A673 (cell line): ENCODE measurements at regions not wholly inside any gene's neighbourhood (a gene's known extent, or its start where the extent isn't known, plus 50 kb on each side); places are given as distances from the start of the nearest gene placed in this dataset.

Experiments used
- BruUV-seq: library from RNA; stranded (reverse); fragments of 400-500 nt; replicated peaks from 2 replicates; lab custom pipeline; 2021; lab: Mats Ljungman, UMichigan
- CTCF ChIA-PET: fragments of 300-600 bp; sonication (Branson Sonifier 250); formaldehyde crosslinking; loops from one replicate; lab custom pipeline; 2022; ENCODE audit warnings: antibody characterized with exemption; lab: Charles Lee
- POLR2A ChIA-PET: fragments of 300-600 bp; sonication (Branson Sonifier 250); formaldehyde crosslinking; loops from one replicate; lab custom pipeline; 2022; ENCODE audit warnings: antibody characterized with exemption; ENCODE audit not compliant: low non-redundant PET; lab: Charles Lee
- DNase-seq: peaks from one replicate; pipeline ENCODE4 v3.0.0-alpha.2; 2015; ENCODE audit warnings: low spot score
- H3K27ac ChIP-seq: fragments of 200-600 bp; sonication (generic); 2 replicates; pipeline ENCODE4 v1.5.1; 2016; ENCODE audit warnings: mixed run types, low read depth, mild to moderate bottlenecking, mixed read lengths, antibody characterized with exemption, low read length; ENCODE audit not compliant: poor library complexity, severe bottlenecking
- H3K27me3 ChIP-seq: fragments of 200-600 bp; sonication (generic); replicated peaks from 2 replicates; pipeline ENCODE4 v1.6.1; 2017; ENCODE audit warnings: mixed run types, low read depth, mild to moderate bottlenecking, mixed read lengths, antibody characterized with exemption, low read length; ENCODE audit not compliant: insufficient read depth, poor library complexity
- H3K36me3 ChIP-seq: fragments of 200-600 bp; sonication (generic); 2 replicates; pipeline ENCODE4 v1.6.1; 2016; ENCODE audit warnings: mixed run types, mild to moderate bottlenecking, mixed read lengths, antibody characterized with exemption, low read length; ENCODE audit not compliant: insufficient read depth, poor library complexity, severe bottlenecking
- H3K4me1 ChIP-seq: fragments of 200-600 bp; sonication (generic); 2 replicates; pipeline ENCODE4 v1.6.1; 2017; ENCODE audit warnings: mixed run types, mild to moderate bottlenecking, mixed read lengths, antibody characterized with exemption, low read length; ENCODE audit not compliant: insufficient read depth, poor library complexity, severe bottlenecking
- H3K4me3 ChIP-seq: fragments of 200-600 bp; sonication (generic); 2 replicates; pipeline ENCODE4 v1.5.1; 2016; ENCODE audit warnings: low read depth, mixed run types, mild to moderate bottlenecking, mixed read lengths, low read length; ENCODE audit not compliant: poor library complexity, severe bottlenecking
- H3K9me3 ChIP-seq: fragments of 200-600 bp; sonication (generic); 2 replicates; pipeline ENCODE4 v1.6.1; 2016; ENCODE audit warnings: mixed run types, low read depth, mild to moderate bottlenecking, mixed read lengths, antibody characterized with exemption, low read length; ENCODE audit not compliant: poor library complexity, severe bottlenecking
- CTCF ChIP-seq: fragments of 300-800, 200-600 bp; sonication (generic); conservative IDR thresholded peaks from 2 replicates; pipeline ENCODE4 v1.5.1; 2017; ENCODE audit warnings: low read depth, mild to moderate bottlenecking, antibody characterized with exemption, low read length, moderate library complexity, mixed read lengths
- EZH2 ChIP-seq: fragments of 200-600 bp; sonication (generic); IDR thresholded peaks from 2 replicates; pipeline ENCODE4 v1.6.1; 2017; ENCODE audit warnings: borderline replicate concordance, low read depth, mild to moderate bottlenecking, mixed read lengths, antibody characterized with exemption, low read length; ENCODE audit not compliant: poor library complexity, severe bottlenecking
- intact Hi-C: fragments of 100-400 bp; cut with micrococcal nuclease; formaldehyde crosslinking; loops from one replicate; pipeline ENCODE4 v1.10.0; 2022; ENCODE audit not compliant: unreplicated experiment

DNA sequence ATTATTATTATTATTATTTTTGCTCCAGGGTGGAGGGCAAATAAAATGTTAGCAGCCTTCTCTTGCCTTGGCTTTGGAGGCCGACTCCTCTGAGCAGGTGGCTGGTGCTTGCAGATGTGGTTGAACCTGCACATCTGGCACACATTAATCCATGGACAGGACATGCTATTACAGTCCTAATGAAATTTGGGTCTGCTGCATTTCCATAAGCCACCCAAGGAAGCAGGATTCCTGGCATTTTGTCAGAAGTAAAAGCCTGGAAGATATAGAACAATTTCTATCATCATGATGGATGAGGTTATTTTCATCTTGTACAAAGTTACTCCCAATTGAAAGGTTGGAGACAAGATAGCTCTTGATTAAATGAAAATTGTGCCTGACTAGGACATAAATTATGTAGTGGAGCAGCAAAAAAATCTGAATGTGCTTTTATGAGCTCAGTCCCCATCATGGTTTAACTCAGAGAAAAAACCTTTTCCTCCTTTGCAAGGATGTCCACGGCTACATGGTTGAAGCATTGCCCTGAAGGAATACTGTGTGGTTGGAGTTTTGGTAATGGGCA, 130.9 kb upstream of the RGMA start:
- H3K27ac ChIP-seq: no peak overlapping the region
- intact Hi-C loops: no loop called here
- no peak overlapping the region for H3K4me3 ChIP-seq
- CTCF ChIA-PET: no interaction called here
- H3K4me1 ChIP-seq: no peaks in the 10 kb centered on the region
- no peaks in the 10 kb centered on the region for H3K9me3 ChIP-seq
- BruUV-seq: no TSS peak
- DNase-seq: no peak
- H3K27me3 ChIP-seq: no peaks in the 10 kb centered on the region
- POLR2A ChIA-PET: no interaction called here
- TF ChIP-seq CTCF: no peak
- no peak for TF ChIP-seq EZH2
- H3K36me3 ChIP-seq: no peaks in the 10 kb centered on the region

GRCh38 chr15:93217343-93217742, 128.3 kb upstream of the RGMA start:
- no peaks in the 10 kb centered on the region for H3K27me3 ChIP-seq
- no peaks in the 10 kb centered on the region for H3K36me3 ChIP-seq
- TF ChIP-seq CTCF (no peak), EZH2 (no peak)
- DNase-seq: no peak
- CTCF ChIA-PET: no interaction called here
- no peaks in the 10 kb centered on the region for H3K9me3 ChIP-seq
- POLR2A ChIA-PET: no interaction called here
- intact Hi-C loops: no loop called here
- no peak overlapping the region for H3K27ac ChIP-seq
- no peak overlapping the region for H3K4me3 ChIP-seq
- no peaks in the 10 kb centered on the region for H3K4me1 ChIP-seq
- BruUV-seq: no TSS peak

- intact Hi-C loops: no loop called here
- no peak overlapping the region for H3K27ac ChIP-seq
- H3K27me3 ChIP-seq: no peaks in the 10 kb centered on the region
- no TSS peak for BruUV-seq
- CTCF ChIA-PET: no interaction called here
- TF ChIP-seq EZH2 (no peak), CTCF (no peak)
- POLR2A ChIA-PET: no interaction called here
- no peaks in the 10 kb centered on the region for H3K9me3 ChIP-seq
- no peak for DNase-seq
- H3K4me1 ChIP-seq: no peaks in the 10 kb centered on the region
- H3K36me3 ChIP-seq: no peaks in the 10 kb centered on the region
- no peak overlapping the region for H3K4me3 ChIP-seq
Measured at GRCh38 chr15:93214106-93214505, 125.1 kb upstream of the RGMA start.
